ENCODE measurements at regions not wholly inside any gene's neighbourhood (a gene's known extent, or its start where the extent isn't known, plus 50 kb on each side); places are given as distances from the start of the nearest gene placed in this dataset.
"Not testable (repeated sequence)": the region's sequence is repeated elsewhere in the genome, so short reads cannot be mapped to it uniquely, and the experiment has no call there.

- no peak overlapping the region for H3K4me3 ChIP-seq (ENCODE audit: low read depth, low read length)
- TF ChIP-seq, protein P1, sequence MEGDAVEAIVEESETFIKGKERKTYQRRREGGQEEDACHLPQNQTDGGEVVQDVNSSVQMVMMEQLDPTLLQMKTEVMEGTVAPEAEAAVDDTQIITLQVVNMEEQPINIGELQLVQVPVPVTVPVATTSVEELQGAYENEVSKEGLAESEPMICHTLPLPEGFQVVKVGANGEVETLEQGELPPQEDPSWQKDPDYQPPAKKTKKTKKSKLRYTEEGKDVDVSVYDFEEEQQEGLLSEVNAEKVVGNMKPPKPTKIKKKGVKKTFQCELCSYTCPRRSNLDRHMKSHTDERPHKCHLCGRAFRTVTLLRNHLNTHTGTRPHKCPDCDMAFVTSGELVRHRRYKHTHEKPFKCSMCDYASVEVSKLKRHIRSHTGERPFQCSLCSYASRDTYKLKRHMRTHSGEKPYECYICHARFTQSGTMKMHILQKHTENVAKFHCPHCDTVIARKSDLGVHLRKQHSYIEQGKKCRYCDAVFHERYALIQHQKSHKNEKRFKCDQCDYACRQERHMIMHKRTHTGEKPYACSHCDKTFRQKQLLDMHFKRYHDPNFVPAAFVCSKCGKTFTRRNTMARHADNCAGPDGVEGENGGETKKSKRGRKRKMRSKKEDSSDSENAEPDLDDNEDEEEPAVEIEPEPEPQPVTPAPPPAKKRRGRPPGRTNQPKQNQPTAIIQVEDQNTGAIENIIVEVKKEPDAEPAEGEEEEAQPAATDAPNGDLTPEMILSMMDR (IDR thresholded peaks at IDR 0.05; ENCODE audit: low read depth, low read length), result no peak
Measured at GRCh38 chr3:190180268-190180667, 59.6 kb upstream of the P3H2 start.

DNA sequence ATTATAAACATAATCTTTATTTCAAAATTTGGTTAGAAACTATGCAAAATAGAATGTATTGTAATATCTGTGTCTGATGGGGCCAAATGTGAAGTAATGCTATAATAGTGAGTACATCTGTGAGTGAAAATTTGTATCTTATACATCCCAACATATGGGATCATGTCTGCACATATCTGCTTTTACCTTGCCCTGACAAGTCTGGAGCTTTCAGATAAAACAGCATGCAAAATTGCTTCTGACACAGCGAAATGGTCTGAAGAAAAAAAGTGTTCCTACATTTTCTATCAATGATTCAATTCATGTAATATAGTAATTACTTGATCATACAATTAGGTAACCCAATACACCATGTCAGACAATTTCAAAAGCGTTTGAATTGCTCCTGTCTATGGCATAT, 58.1 kb upstream of the P3H2 start:
- no peak overlapping the region for H3K4me3 ChIP-seq (ENCODE audit: low read depth, low read length)
- TF ChIP-seq, protein P1 (IDR thresholded peaks at IDR 0.05; ENCODE audit: low read depth, low read length), result no peak

DNA sequence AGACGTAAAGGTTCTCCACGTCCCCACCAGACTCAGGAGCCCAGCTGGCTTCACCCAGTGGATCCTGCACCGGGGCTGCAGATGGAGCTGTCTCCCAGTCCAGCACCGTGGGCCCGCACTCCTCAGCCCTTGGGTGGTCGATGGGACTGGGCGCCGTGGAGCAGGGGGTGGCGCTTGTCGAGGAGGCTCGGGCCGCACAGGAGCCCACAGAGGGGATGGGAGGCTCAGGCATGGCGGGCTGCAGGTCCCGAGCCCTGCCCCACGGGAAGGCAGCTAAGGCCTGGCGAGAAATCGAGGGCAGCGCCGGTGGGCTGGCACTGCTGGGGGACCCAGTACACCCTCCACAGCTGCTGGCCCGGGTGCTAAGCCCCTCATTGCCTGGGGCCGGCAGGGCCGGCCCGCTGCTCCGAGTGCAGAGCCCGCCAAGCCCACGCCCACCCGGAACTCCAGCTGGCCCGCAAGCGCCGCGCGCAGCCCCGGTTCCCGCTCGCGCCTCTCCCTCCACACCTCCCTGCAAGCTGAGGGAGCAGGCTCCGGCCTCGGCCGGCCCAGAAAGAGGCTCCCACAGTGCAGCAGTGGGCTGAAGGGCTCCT, 56.3 kb upstream of the P3H2 start:
- H3K4me3 ChIP-seq (ENCODE audit: low read depth, low read length), result not testable (repeated sequence)

DNA sequence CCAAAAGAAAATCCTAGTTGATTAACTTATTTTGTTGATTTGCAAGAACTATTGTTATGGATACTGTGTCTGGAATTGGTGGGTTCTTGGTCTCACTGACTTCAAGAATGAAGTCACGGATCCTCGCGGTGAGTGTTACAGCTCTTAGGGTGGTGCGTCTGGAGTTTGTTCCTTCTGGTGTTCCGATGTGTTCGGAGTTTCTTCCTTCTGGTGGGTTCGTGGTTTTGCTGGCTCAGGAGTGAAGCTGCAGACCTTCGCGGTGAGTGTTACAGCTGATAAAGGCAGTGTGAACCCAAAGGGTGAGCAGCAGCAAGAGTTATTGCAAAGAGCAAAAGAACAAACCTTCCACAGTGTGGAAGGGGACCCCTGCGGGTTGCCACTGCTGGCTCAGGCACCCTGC, 55.4 kb upstream of the P3H2 start:
- not testable (repeated sequence) for H3K4me3 ChIP-seq (ENCODE audit: low read depth, low read length)

- no peak overlapping the region for H3K4me3 ChIP-seq (ENCODE audit: low read depth, low read length)
- TF ChIP-seq, protein P1 (IDR thresholded peaks at IDR 0.05; ENCODE audit: low read depth, low read length), result no peak
Measured at GRCh38 chr3:190175490-190175889, 54.8 kb upstream of the P3H2 start.

DNA sequence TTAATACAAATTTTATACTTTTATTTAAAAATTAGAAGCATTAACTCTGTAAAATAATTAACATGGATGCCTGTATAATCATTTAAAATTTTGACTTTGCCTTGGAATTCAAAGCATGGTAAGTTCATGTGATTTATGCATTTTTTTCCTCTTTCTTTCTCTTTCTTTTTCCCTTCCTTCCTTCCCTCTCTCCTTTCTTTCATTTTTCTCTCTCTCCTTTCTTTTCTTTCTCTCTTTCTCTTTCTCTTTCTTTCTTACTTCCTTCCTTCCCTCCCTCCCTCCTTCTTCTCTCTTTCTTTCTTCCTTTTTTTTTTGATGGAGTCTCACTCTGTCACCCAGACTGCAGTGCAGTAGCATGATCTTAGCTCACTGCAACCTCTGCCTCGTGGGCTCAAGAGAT, 53.8 kb upstream of the P3H2 start:
- TF ChIP-seq, protein P1 (IDR thresholded peaks at IDR 0.05; ENCODE audit: low read depth, low read length), result no peak
- no peak overlapping the region for H3K4me3 ChIP-seq (ENCODE audit: low read depth, low read length)

GRCh38 chr3:190173426-190173825, 52.7 kb upstream of the P3H2 start:
- H3K4me3 ChIP-seq (ENCODE audit: low read depth, low read length), result no peak overlapping the region
- TF ChIP-seq, protein P1 (IDR thresholded peaks at IDR 0.05; ENCODE audit: low read depth, low read length), result no peak

- TF ChIP-seq, protein P1 (IDR thresholded peaks at IDR 0.05; ENCODE audit: low read depth, low read length), result no peak
- H3K4me3 ChIP-seq (ENCODE audit: low read depth, low read length), result no peak overlapping the region
Measured at GRCh38 chr3:190172751-190173150, 52.1 kb upstream of the P3H2 start.
